GM12878 (cell line): ENCODE measurements at regions not wholly inside any gene's neighbourhood (a gene's known extent, or its start where the extent isn't known, plus 50 kb on each side); places are given as distances from the start of the nearest gene placed in this dataset.

Experiments
- ATAC-seq: fragments of 200-7000 bp; cut with Tn5 transposase; 3 replicates; pipeline ENCODE4 v1.9.1; 2020; ENCODE audit warnings: mild to moderate bottlenecking, moderate library complexity
- BruUV-seq: library from RNA; stranded (reverse); fragments of 400-500 nt; replicated peaks from 2 replicates; lab custom pipeline; 2021; lab: Mats Ljungman, UMichigan
- CTCF ChIA-PET: fragments of 300-600 bp; sonication (Branson Sonifier 250); formaldehyde crosslinking; extraction: SDS; loops from one replicate; lab custom pipeline; 2021; ENCODE audit warnings: inconsistent platforms; lab: Yijun Ruan, JAX
- POLR2A ChIA-PET: fragments of 350-600 bp; formaldehyde crosslinking; extraction: SDS; loops from one replicate; lab custom pipeline; 2021; ENCODE audit warnings: inconsistent platforms; lab: Charles Lee
- RAD21 ChIA-PET: fragments of 300-600 bp; sonication (Branson Sonifier 250); formaldehyde crosslinking; loops from one replicate; lab custom pipeline; 2023; ENCODE audit warnings: antibody characterized with exemption; ENCODE audit not compliant: unreplicated experiment; lab: Charles Lee
- SMC1A ChIA-PET: fragments of 300-600 bp; sonication (Branson Sonifier 250); formaldehyde crosslinking; loops from one replicate; lab custom pipeline; 2023; ENCODE audit not compliant: unreplicated experiment, uncharacterized antibody; lab: Charles Lee
- DNase-seq: peaks from one replicate; pipeline ENCODE4 v3.0.0-alpha.2; 2011; ENCODE audit warnings: low read depth, low spot score
- FAIRE-seq: peaks from 3 replicates; lab custom pipeline; 2011; peaks lifted over from hg19 to GRCh38; lab: Jason Lieb, UNC
- H2AFZ ChIP-seq: 2 replicates; pipeline ENCODE4 v1.6.0; 2011; ENCODE audit warnings: low read depth, low read length, control low read depth; ENCODE audit not compliant: control insufficient read depth
- H3K27ac ChIP-seq: 2 replicates; pipeline ENCODE4 v1.5.1; 2011; ENCODE audit warnings: control low read depth; ENCODE audit not compliant: control insufficient read depth, insufficient read depth
- H3K27me3 ChIP-seq, 2 experiments: replicated peaks in 1 of 2; 2 replicates each; pipeline versions ENCODE4 v1.6.0 to v1.6.1; 2011; ENCODE audit warnings: low read length in 1 of 2; ENCODE audit not compliant: control insufficient read depth in 2 of 2, insufficient read depth in 2 of 2
- H3K36me3 ChIP-seq, 2 experiments: 2 replicates each; pipeline ENCODE4 v1.5.1; 2011; ENCODE audit warnings: low read length in 1 of 2; ENCODE audit not compliant: control insufficient read depth in 2 of 2, insufficient read depth in 2 of 2
- H3K4me1 ChIP-seq: 2 replicates; pipeline ENCODE4 v1.6.1; 2011; ENCODE audit warnings: mild to moderate bottlenecking, low read length, moderate library complexity, mixed read lengths; ENCODE audit not compliant: control insufficient read depth, insufficient read depth
- H3K4me2 ChIP-seq: 2 replicates; pipeline ENCODE4 v1.6.0; 2011; ENCODE audit warnings: control low read depth; ENCODE audit not compliant: control insufficient read depth, insufficient read depth
- H3K4me3 ChIP-seq: fragments of 200-600 bp; sonication (generic); 2 replicates; pipeline ENCODE4 v1.5.1; 2016
- H3K79me2 ChIP-seq: 2 replicates; pipeline ENCODE4 v1.6.0; 2011; ENCODE audit warnings: low read length; ENCODE audit not compliant: control insufficient read depth, insufficient read depth
- H3K9ac ChIP-seq: 2 replicates; pipeline ENCODE4 v1.8.0; 2011; ENCODE audit warnings: low read length, control low read depth, mixed read lengths; ENCODE audit not compliant: control insufficient read depth, insufficient read depth
- H3K9me3 ChIP-seq: replicated peaks from 3 replicates; pipeline ENCODE4 v1.5.1; 2011; ENCODE audit warnings: mild to moderate bottlenecking, low read length; ENCODE audit not compliant: control insufficient read depth, insufficient read depth
- H4K20me1 ChIP-seq: 2 replicates; pipeline ENCODE4 v1.6.0; 2011; ENCODE audit not compliant: control insufficient read depth, insufficient read depth
- CHD1 ChIP-seq: IDR thresholded peaks from 2 replicates; pipeline ENCODE4 v1.6.1; 2012; ENCODE audit warnings: low read depth, low read length, improper control_type of control experiment
- LARP7 ChIP-seq: fragments of 450-650 bp; IDR thresholded peaks from 2 replicates; pipeline ENCODE4 v1.6.1; 2017; ENCODE audit warnings: mild to moderate bottlenecking
- MTA3 ChIP-seq: IDR thresholded peaks from 2 replicates; pipeline ENCODE4 v1.6.1; 2012; ENCODE audit warnings: low read length, inconsistent platforms, borderline replicate concordance
- NFYB ChIP-seq: IDR thresholded peaks from 2 replicates; pipeline ENCODE4 v1.6.1; 2011; ENCODE audit warnings: low read depth, mild to moderate bottlenecking, low read length, improper control_type of control experiment, moderate library complexity; ENCODE audit not compliant: insufficient read depth
- PML ChIP-seq: IDR thresholded peaks from 2 replicates; pipeline ENCODE4 v1.6.1; 2012; ENCODE audit warnings: low read length, inconsistent platforms
- SKIL ChIP-seq: fragments of 450-650 bp; IDR thresholded peaks from 2 replicates; pipeline ENCODE4 v1.6.1; 2017; ENCODE audit warnings: mild to moderate bottlenecking, low read depth, inconsistent platforms; ENCODE audit not compliant: poor library complexity, severe bottlenecking
- SMAD5 ChIP-seq: IDR thresholded peaks from 2 replicates; pipeline ENCODE4 v1.6.1; 2016; ENCODE audit warnings: antibody characterized with exemption, low read depth
- TAF1 ChIP-seq: IDR thresholded peaks from 2 replicates; pipeline ENCODE4 v1.6.1; 2011; ENCODE audit warnings: mild to moderate bottlenecking, low read depth, low read length, borderline replicate concordance
- WGBS: methylation state at CpG from one replicate; pipeline ENCODE4 v1.1.6; 2016; ENCODE audit warnings: low lambda C conversion rate; ENCODE audit not compliant: insufficient replicate concordance, insufficient coverage; ENCODE audit errors: missing lambda C conversion rate; 5-methylcytosine and 5-hydroxymethylcytosine counted together
- in situ Hi-C: fragments of 300-500 bp; cut with MboI; formaldehyde crosslinking; loops from 9 replicates; pipeline ENCODE4 v1.14.3; 2018; ENCODE audit warnings: mixed read lengths
- intact Hi-C: fragments of 100-400 bp; cut with micrococcal nuclease; formaldehyde crosslinking; loops from one replicate; pipeline ENCODE4 v1.14.2; 2022; ENCODE audit not compliant: unreplicated experiment
- TF ChIP-seq, protein P1 (sequence below): fragments of 450-650 bp; IDR thresholded peaks from 2 replicates; pipeline ENCODE4 v1.6.1; 2016; ENCODE audit warnings: mild to moderate bottlenecking

DNA sequence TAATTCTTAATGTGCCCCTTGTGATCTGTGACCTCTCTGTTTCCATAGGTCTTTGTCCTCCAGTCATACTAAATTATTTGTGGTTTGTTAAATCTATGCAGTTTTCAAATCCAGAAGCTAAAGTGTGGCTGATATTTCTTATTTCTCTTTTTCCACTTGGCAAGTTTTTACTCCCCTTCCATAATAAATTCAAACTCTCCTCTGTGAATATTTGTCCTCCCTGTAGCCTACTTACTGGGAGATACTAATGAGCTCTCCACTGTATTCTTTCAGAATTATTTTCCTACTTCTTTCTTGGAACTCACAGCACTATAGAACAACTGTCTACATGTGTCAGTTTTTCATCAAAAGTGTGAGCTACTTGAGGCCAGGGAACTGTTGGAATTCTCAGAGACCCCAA is 430.8 kb upstream of the PTBP2 start:
- in situ Hi-C loops (no loop called here), intact Hi-C loops (no loop called here)
- ChIA-PET POLR2A (no interaction called here), CTCF (no interaction called here), RAD21 (no interaction called here), SMC1A (no interaction called here)
- ATAC-seq (no peak), FAIRE-seq (no peak), DNase-seq (no peak)
- Histone ChIP-seq H2AFZ (no peak overlapping the region), H3K9ac (no peak overlapping the region), H3K79me2 (no peaks in the 10 kb centered on the region), H3K4me1 (no peaks in the 10 kb centered on the region), H3K4me2 (no peak overlapping the region), H3K4me3 (no peak overlapping the region), H3K36me3 (no peaks in the 10 kb centered on the region), H3K27me3 (no peaks in the 10 kb centered on the region), H4K20me1 (no peaks in the 10 kb centered on the region), H3K9me3 (no peaks in the 10 kb centered on the region), H3K27ac (no peak overlapping the region)
- TF ChIP-seq MTA3 (no peak), NFYB (no peak)
- no TSS peak for BruUV-seq

GRCh38 chr1:96291468-96291867 is 430.1 kb upstream of the PTBP2 start:
- H3K4me1 ChIP-seq: no peaks in the 10 kb centered on the region
- SMC1A ChIA-PET: no interaction called here
- in situ Hi-C loops: no loop called here
- no peaks in the 10 kb centered on the region for H3K36me3 ChIP-seq
- H3K9ac ChIP-seq: no peak overlapping the region
- no peaks in the 10 kb centered on the region for H3K27me3 ChIP-seq
- DNase-seq (no peak), ATAC-seq (no peak)
- CTCF ChIA-PET: no interaction called here
- RAD21 ChIA-PET: no interaction called here
- no peak overlapping the region for H2AFZ ChIP-seq
- no peak for TF ChIP-seq PML
- no peak for TF ChIP-seq TAF1
- TF ChIP-seq LARP7: no peak
- TF ChIP-seq SMAD5: no peak
- TF ChIP-seq CHD1: no peak
- TF ChIP-seq, protein P1, sequence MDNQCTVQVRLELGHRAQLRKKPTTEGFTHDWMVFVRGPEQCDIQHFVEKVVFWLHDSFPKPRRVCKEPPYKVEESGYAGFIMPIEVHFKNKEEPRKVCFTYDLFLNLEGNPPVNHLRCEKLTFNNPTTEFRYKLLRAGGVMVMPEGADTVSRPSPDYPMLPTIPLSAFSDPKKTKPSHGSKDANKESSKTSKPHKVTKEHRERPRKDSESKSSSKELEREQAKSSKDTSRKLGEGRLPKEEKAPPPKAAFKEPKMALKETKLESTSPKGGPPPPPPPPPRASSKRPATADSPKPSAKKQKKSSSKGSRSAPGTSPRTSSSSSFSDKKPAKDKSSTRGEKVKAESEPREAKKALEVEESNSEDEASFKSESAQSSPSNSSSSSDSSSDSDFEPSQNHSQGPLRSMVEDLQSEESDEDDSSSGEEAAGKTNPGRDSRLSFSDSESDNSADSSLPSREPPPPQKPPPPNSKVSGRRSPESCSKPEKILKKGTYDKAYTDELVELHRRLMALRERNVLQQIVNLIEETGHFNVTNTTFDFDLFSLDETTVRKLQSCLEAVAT: no peak
- TF ChIP-seq SKIL: no peak
- TF ChIP-seq, all 136 proteins: peak for 0
- WGBS: 19% methylated on average over 2 of the region's 2 CpGs
- no TSS peak for BruUV-seq
- H4K20me1 ChIP-seq: no peaks in the 10 kb centered on the region
- intact Hi-C loops: no loop called here
- FAIRE-seq: no peak
- POLR2A ChIA-PET: no interaction called here
- no peak overlapping the region for H3K27ac ChIP-seq
- no peaks in the 10 kb centered on the region for H3K9me3 ChIP-seq
- H3K79me2 ChIP-seq: no peaks in the 10 kb centered on the region
- H3K4me2 ChIP-seq: no peak overlapping the region
- no peak overlapping the region for H3K4me3 ChIP-seq
